GM19240 (cell line): ENCODE measurements at regions not wholly inside any gene's neighbourhood (a gene's known extent, or its start where the extent isn't known, plus 50 kb on each side); places are given as distances from the start of the nearest gene placed in this dataset.

Source experiments
- DNase-seq: peaks from one replicate; pipeline ENCODE4 v3.0.0; 2011; ENCODE audit warnings: low spot score; ENCODE audit not compliant: insufficient read length

GRCh38 chr12:24173067-24173466, 223.6 kb upstream of the SOX5 start:
- DNase-seq, result no peak

GRCh38 chr12:24172773-24173066, 223.2 kb upstream of the SOX5 start:
- no peak for DNase-seq

- no peak for DNase-seq
Measured at GRCh38 chr12:24172031-24172772, 222.7 kb upstream of the SOX5 start.

- no peak for DNase-seq
Measured at GRCh38 chr12:24155042-24155441, 205.6 kb upstream of the SOX5 start.

- DNase-seq, result no peak
Measured at GRCh38 chr12:24153079-24153478, 203.6 kb upstream of the SOX5 start.

- no peak for DNase-seq
Measured at GRCh38 chr12:24152270-24152669, 202.8 kb upstream of the SOX5 start.

GRCh38 chr12:24143928-24144327, 194.5 kb upstream of the SOX5 start:
- DNase-seq, result no peak

GRCh38 chr12:24139035-24139434, 189.6 kb upstream of the SOX5 start:
- no peak for DNase-seq

- DNase-seq, result no peak
Measured at GRCh38 chr12:24138041-24138440, 188.6 kb upstream of the SOX5 start.

GRCh38 chr12:24135158-24135850, 185.8 kb upstream of the SOX5 start:
- DNase-seq, result no peak

GRCh38 chr12:24134092-24134491, 184.6 kb upstream of the SOX5 start:
- DNase-seq, result no peak

- no peak for DNase-seq
Measured at GRCh38 chr12:24133384-24133783, 183.9 kb upstream of the SOX5 start.

GRCh38 chr12:24127919-24128721, 178.7 kb upstream of the SOX5 start:
- peak; percentile 14 for DNase-seq

GRCh38 chr12:24125280-24125679, 175.8 kb upstream of the SOX5 start:
- DNase-seq, result no peak

GRCh38 chr12:24121911-24122310, 172.4 kb upstream of the SOX5 start:
- no peak for DNase-seq

GRCh38 chr12:24118668-24119067, 169.2 kb upstream of the SOX5 start:
- DNase-seq, result no peak

- DNase-seq, result no peak
Measured at GRCh38 chr12:24116548-24116947, 167.1 kb upstream of the SOX5 start.

- DNase-seq, result no peak
Measured at GRCh38 chr12:24113701-24114100, 164.2 kb upstream of the SOX5 start.

- no peak for DNase-seq
Measured at GRCh38 chr12:24111616-24112015, 162.1 kb upstream of the SOX5 start.

- DNase-seq, result no peak
Measured at GRCh38 chr12:24111086-24111485, 161.6 kb upstream of the SOX5 start.

GRCh38 chr12:24109381-24110039, 160.0 kb upstream of the SOX5 start:
- DNase-seq, result peak; percentile 3

- DNase-seq, result no peak
Measured at GRCh38 chr12:24102676-24103075, 153.2 kb upstream of the SOX5 start.
